Stomach (tissue), 4 donors: ENCODE measurements at regions not wholly inside any gene's neighbourhood (a gene's known extent, or its start where the extent isn't known, plus 50 kb on each side); places are given as distances from the start of the nearest gene placed in this dataset.

ENCODE experiments used
- CTCF ChIP-seq, 7 experiments: fragments of 450-650 bp in 4 of 7; fragments of 200-600 bp in 3 of 7; sonication (generic) in 3 of 7; IDR thresholded peaks; one replicate each; pipeline ENCODE4 v1.5.1; 2016 to 2019; ENCODE audit warnings: antibody characterized with exemption in 7 of 7, control low read depth in 2 of 7, mild to moderate bottlenecking in 1 of 7
- EP300 ChIP-seq: sonication (generic); formaldehyde crosslinking; IDR thresholded peaks from one replicate; pipeline ENCODE4 v1.6.1; 2017; ENCODE audit warnings: antibody characterized with exemption
- POLR2A ChIP-seq, 4 donors: fragments of 450-650 bp; IDR thresholded peaks; one replicate each; pipeline ENCODE4 v1.6.1; 2016; ENCODE audit warnings: antibody characterized with exemption in 4 of 4, control low read depth in 2 of 4, mild to moderate bottlenecking in 1 of 4, moderate library complexity in 1 of 4
- POLR2AphosphoS5 ChIP-seq, 3 donors: sonication (generic); formaldehyde crosslinking; IDR thresholded peaks; one replicate each; pipeline ENCODE4 v1.6.1; 2016; ENCODE audit warnings: antibody characterized with exemption in 3 of 3

GRCh38 chr1:229019663-229020271 lies 251.1 kb upstream of the RAB4A start:
- TF ChIP-seq POLR2A (IDR thresholded peaks at IDR 0.05) (no peak), EP300 (no peak), CTCF (IDR thresholded peaks at IDR 0.05) (peak in 1 of 7 experiments; percentile 10), POLR2AphosphoS5 (IDR thresholded peaks at IDR 0.05) (no peak)
